Astrocyte (in vitro differentiated cells and primary cell): ENCODE measurements at regions not wholly inside any gene's neighbourhood (a gene's known extent, or its start where the extent isn't known, plus 50 kb on each side); places are given as distances from the start of the nearest gene placed in this dataset.

Experiments
- CTCF ChIP-seq: IDR thresholded peaks from 2 replicates; pipeline ENCODE4 v1.5.1; 2011; ENCODE audit warnings: low read depth, mild to moderate bottlenecking, inconsistent platforms, low read length, moderate library complexity; ENCODE audit not compliant: insufficient read depth
- EZH2 ChIP-seq: IDR thresholded peaks from 2 replicates; pipeline ENCODE4 v1.6.1; 2012; ENCODE audit warnings: mild to moderate bottlenecking, low read length, inconsistent platforms; ENCODE audit not compliant: insufficient read depth

- TF ChIP-seq CTCF (no peak), EZH2 (no peak)
These were observed 68.1 kb upstream of the STUM start for GRCh38 chr1:226480461-226480860.
